Vagina (tissue), 2 donors: ENCODE measurements at regions not wholly inside any gene's neighbourhood (a gene's known extent, or its start where the extent isn't known, plus 50 kb on each side); places are given as distances from the start of the nearest gene placed in this dataset.

ENCODE experiments used
- DNase-seq, 2 donors: peaks; one replicate each; pipeline ENCODE4 v3.0.0-alpha.2; 2017; ENCODE audit errors: extremely low spot score in 2 of 2
- H3K27ac ChIP-seq: fragments of 200-600 bp; sonication (generic); one replicate; pipeline ENCODE4 v1.5.1; 2019
- H3K27me3 ChIP-seq: fragments of 200-600 bp; sonication (generic); one replicate; pipeline ENCODE4 v1.5.1; 2019
- H3K36me3 ChIP-seq, 2 donors: fragments of 200-600 bp; sonication (generic); one replicate each; pipeline ENCODE4 v1.5.1; 2017 to 2019
- H3K4me1 ChIP-seq: fragments of 200-600 bp; sonication (generic); one replicate; pipeline ENCODE4 v1.5.1; 2019
- H3K4me3 ChIP-seq, 2 donors: fragments of 200-600 bp; sonication (generic); 1 replicate in 1 of 2; 2 replicates in 1 of 2; pipeline ENCODE4 v1.5.1; 2016 to 2019
- H3K9me3 ChIP-seq: fragments of 200-600 bp; sonication (generic); one replicate; pipeline ENCODE4 v1.5.1; 2019
- POLR2A ChIP-seq, 2 donors: fragments of 450-650 bp; IDR thresholded peaks; one replicate each; pipeline ENCODE4 v1.6.1; 2017; ENCODE audit warnings: antibody characterized with exemption in 2 of 2, mild to moderate bottlenecking in 2 of 2, moderate library complexity in 2 of 2
- POLR2AphosphoS5 ChIP-seq, 2 donors: sonication (generic); formaldehyde crosslinking; IDR thresholded peaks; one replicate each; pipeline ENCODE4 v1.9.0; 2017; ENCODE audit warnings: antibody characterized with exemption in 2 of 2, mild to moderate bottlenecking in 2 of 2, low read depth in 1 of 2; ENCODE audit not compliant: insufficient read depth in 1 of 2
- intact Hi-C: fragments of 100-400 bp; cut with DNase I; formaldehyde crosslinking; loops from one replicate; pipeline ENCODE4 v1.15.1; 2023
- TF ChIP-seq, protein P1 (sequence below), 3 experiments: fragments of 450-650 bp in 2 of 3; fragments of 200-600 bp in 1 of 3; sonication (generic) in 1 of 3; IDR thresholded peaks; one replicate each; pipeline ENCODE4 v1.5.1; 2017 to 2019; ENCODE audit warnings: antibody characterized with exemption in 3 of 3, mild to moderate bottlenecking in 2 of 3, moderate library complexity in 2 of 3

DNA sequence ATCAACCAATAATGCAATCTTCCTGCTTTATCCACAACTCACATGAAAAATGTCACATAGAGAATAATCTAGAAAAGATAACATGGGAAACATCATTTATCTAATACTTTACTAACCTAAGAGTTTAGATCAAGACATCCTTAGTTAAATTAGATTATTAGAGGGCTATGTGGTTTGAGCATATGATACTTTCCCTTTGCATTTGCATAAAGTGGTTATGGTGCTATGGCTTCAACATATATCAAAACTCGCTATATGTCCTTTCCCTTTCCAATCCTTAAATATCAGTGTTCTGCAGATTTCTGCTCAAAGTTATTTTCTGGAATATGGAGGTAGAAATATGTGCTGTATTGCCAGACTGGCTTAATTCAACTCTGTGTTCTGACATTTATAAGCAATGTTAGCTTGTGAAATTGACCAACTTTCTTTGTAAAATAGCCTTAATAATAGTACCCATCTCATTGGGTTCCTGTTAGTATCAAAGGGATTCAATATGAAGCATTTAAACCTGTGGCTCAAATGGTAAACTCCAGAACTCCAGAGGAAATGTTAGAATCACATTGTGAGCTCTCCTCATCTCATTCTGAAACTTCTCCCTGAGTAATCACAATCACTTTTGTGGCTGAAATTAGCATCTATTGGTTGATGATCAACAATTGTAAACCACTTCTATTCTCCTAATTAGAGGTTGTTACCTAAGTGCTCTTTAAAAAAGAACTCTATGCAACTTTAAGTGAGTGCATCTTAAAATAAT lies 1089.9 kb upstream of the SLC39A10 start:
- no peak for DNase-seq
- Histone ChIP-seq H3K4me3 (no peak overlapping the region), H3K36me3 (no peaks in the 10 kb centered on the region), H3K27me3 (no peaks in the 10 kb centered on the region), H3K27ac (no peak overlapping the region), H3K9me3 (no peaks in the 10 kb centered on the region), H3K4me1 (no peaks in the 10 kb centered on the region)
- intact Hi-C loops = no loop called here
- TF ChIP-seq, protein P1, sequence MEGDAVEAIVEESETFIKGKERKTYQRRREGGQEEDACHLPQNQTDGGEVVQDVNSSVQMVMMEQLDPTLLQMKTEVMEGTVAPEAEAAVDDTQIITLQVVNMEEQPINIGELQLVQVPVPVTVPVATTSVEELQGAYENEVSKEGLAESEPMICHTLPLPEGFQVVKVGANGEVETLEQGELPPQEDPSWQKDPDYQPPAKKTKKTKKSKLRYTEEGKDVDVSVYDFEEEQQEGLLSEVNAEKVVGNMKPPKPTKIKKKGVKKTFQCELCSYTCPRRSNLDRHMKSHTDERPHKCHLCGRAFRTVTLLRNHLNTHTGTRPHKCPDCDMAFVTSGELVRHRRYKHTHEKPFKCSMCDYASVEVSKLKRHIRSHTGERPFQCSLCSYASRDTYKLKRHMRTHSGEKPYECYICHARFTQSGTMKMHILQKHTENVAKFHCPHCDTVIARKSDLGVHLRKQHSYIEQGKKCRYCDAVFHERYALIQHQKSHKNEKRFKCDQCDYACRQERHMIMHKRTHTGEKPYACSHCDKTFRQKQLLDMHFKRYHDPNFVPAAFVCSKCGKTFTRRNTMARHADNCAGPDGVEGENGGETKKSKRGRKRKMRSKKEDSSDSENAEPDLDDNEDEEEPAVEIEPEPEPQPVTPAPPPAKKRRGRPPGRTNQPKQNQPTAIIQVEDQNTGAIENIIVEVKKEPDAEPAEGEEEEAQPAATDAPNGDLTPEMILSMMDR (IDR thresholded peaks at IDR 0.05) = no peak
- TF ChIP-seq POLR2A (IDR thresholded peaks at IDR 0.05) (no peak), POLR2AphosphoS5 (IDR thresholded peaks at IDR 0.05; ENCODE audit: insufficient read depth in 1 of 2, low read depth in 1 of 2) (no peak)

DNA sequence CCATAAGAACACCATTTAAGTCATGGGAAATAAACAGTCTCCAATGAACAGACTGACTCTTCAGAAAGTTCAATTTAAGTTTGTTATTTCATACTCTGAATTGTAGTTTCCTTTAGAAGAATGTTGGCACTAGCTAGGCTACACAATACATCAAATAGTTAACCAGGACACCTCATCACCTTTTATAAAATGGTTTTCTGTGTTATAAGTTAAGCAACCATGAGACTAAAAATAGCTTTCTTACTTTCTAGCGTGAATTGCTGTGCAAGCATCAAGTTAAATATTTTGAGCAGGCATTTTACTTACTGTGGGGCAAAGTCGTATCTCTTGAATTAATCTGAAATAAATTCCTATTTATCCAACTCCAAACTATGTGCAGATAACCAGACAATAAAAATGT lies 1092.6 kb upstream of the SLC39A10 start:
- Histone ChIP-seq H3K27me3 (no peaks in the 10 kb centered on the region), H3K9me3 (no peaks in the 10 kb centered on the region), H3K4me1 (no peaks in the 10 kb centered on the region), H3K36me3 (no peaks in the 10 kb centered on the region), H3K27ac (no peak overlapping the region), H3K4me3 (no peak overlapping the region)
- no peak for DNase-seq
- intact Hi-C loops = no loop called here
- TF ChIP-seq, protein P1 (IDR thresholded peaks at IDR 0.05) = no peak
- TF ChIP-seq POLR2AphosphoS5 (IDR thresholded peaks at IDR 0.05; ENCODE audit: insufficient read depth in 1 of 2, low read depth in 1 of 2) (no peak), POLR2A (IDR thresholded peaks at IDR 0.05) (no peak)

DNA sequence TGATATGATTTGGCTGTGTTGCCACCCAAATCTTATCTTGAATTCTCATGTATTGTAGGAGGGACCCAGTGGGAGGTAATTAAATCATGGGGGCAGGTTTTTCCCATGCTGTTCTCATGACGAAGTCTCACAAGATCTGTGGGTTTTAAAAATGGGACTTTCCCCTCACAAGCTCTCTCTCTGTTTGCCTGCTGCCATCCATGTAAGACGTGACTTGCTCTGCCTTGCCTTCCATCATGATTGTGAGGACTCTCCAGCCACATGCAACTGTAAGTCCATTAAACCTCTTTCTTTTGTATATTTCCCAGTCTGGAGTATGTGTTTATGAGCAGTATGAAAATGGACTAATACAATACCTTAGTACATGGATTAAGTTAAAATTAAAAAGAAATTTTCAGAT lies 1094.7 kb upstream of the SLC39A10 start:
- Histone ChIP-seq H3K9me3 (no peaks in the 10 kb centered on the region), H3K4me3 (no peak overlapping the region), H3K36me3 (no peaks in the 10 kb centered on the region), H3K27me3 (no peaks in the 10 kb centered on the region), H3K4me1 (no peaks in the 10 kb centered on the region), H3K27ac (no peak overlapping the region)
- DNase-seq = no peak
- TF ChIP-seq POLR2A (IDR thresholded peaks at IDR 0.05) (no peak), POLR2AphosphoS5 (IDR thresholded peaks at IDR 0.05; ENCODE audit: insufficient read depth in 1 of 2, low read depth in 1 of 2) (no peak)
- TF ChIP-seq, protein P1 (IDR thresholded peaks at IDR 0.05) = no peak
- intact Hi-C loops = no loop called here

DNA sequence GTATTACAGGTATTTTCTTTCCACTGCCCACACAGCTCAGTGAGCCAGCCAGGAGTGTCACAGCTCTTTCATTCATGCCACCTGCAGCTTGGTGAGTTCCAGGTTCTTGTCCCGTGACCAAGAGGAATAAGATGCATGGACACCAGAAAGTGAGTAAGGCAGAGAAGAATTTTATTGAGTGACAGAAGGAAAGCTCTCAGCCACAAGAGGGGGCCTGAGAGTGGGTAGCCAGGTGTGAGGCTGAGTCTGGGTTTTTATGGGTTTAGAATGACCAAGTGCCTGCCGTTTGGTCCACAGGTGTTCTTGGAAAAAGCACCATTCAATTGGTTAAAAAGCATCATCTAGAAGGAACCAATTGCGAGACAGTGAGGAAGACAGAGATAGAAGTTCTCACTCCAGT lies 1097.1 kb upstream of the SLC39A10 start:
- intact Hi-C loops = no loop called here
- Histone ChIP-seq H3K4me1 (no peaks in the 10 kb centered on the region), H3K36me3 (no peaks in the 10 kb centered on the region), H3K27ac (no peak overlapping the region), H3K9me3 (no peaks in the 10 kb centered on the region), H3K4me3 (no peak overlapping the region), H3K27me3 (no peaks in the 10 kb centered on the region)
- no peak for DNase-seq
- TF ChIP-seq POLR2AphosphoS5 (IDR thresholded peaks at IDR 0.05; ENCODE audit: insufficient read depth in 1 of 2, low read depth in 1 of 2) = no peak
- no peak for TF ChIP-seq POLR2A (IDR thresholded peaks at IDR 0.05)
- TF ChIP-seq, protein P1 (IDR thresholded peaks at IDR 0.05) = no peak

DNA sequence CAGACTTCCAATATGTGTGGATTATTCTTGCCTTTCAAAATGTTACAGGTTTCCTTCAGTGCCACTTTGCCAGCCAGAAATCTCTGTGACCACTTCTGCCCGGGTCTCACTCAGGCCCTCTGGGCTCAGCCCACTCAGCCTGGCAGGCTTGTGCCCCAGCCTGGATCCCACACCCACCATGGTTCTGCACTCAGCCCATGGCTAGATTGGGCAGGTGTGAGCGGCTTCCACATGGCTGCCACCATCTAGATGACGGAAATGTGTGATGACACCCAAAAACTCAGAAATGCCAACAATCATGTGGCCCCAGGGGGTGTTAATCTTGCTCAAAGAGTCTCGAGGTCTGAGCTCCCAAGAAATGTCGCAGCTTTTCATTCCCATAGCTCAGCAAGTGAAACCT lies 1097.5 kb upstream of the SLC39A10 start:
- TF ChIP-seq POLR2AphosphoS5 (IDR thresholded peaks at IDR 0.05; ENCODE audit: insufficient read depth in 1 of 2, low read depth in 1 of 2) = no peak
- TF ChIP-seq, protein P1 (IDR thresholded peaks at IDR 0.05) = no peak
- H3K27ac ChIP-seq = no peak overlapping the region
- no peaks in the 10 kb centered on the region for H3K36me3 ChIP-seq
- H3K27me3 ChIP-seq = no peaks in the 10 kb centered on the region
- intact Hi-C loops = no loop called here
- no peak for DNase-seq
- no peaks in the 10 kb centered on the region for H3K9me3 ChIP-seq
- H3K4me3 ChIP-seq = no peak overlapping the region
- H3K4me1 ChIP-seq = no peaks in the 10 kb centered on the region
